Parathyroid adenoma (tissue), 2 donors: ENCODE measurements at regions not wholly inside any gene's neighbourhood (a gene's known extent, or its start where the extent isn't known, plus 50 kb on each side); places are given as distances from the start of the nearest gene placed in this dataset.

Experiments used
- H2AFZ ChIP-seq: fragments of 300-600 bp; sonication (generic); one replicate; pipeline ENCODE4 v1.7.0; 2017; ENCODE audit warnings: antibody characterized with exemption, mild to moderate bottlenecking
- H3K27ac ChIP-seq: fragments of 300-600 bp; sonication (generic); one replicate; pipeline ENCODE4 v1.7.0; 2017
- H3K27me3 ChIP-seq: fragments of 300-600 bp; sonication (generic); one replicate; pipeline ENCODE4 v1.7.0; 2017; ENCODE audit warnings: low read length; ENCODE audit not compliant: control insufficient read depth, insufficient read depth
- H3K36me3 ChIP-seq: fragments of 300-600 bp; sonication (generic); one replicate; pipeline ENCODE4 v1.7.0; 2017; ENCODE audit warnings: low read length; ENCODE audit not compliant: control insufficient read depth, insufficient read depth
- H3K4me1 ChIP-seq: fragments of 300-600 bp; sonication (generic); one replicate; pipeline ENCODE4 v1.7.0; 2017; ENCODE audit warnings: control low read depth
- H3K4me2 ChIP-seq: fragments of 300-600 bp; sonication (generic); one replicate; pipeline ENCODE4 v1.7.0; 2017; ENCODE audit warnings: low read length
- H3K4me3 ChIP-seq: fragments of 300-600 bp; sonication (generic); one replicate; pipeline ENCODE4 v1.7.0; 2017; ENCODE audit warnings: low read depth, low read length
- H3K79me2 ChIP-seq: fragments of 300-600 bp; sonication (generic); one replicate; pipeline ENCODE4 v1.7.0; 2017; ENCODE audit warnings: control low read depth
- H3K9ac ChIP-seq: fragments of 300-600 bp; sonication (generic); one replicate; pipeline ENCODE4 v1.7.0; 2017; ENCODE audit warnings: mild to moderate bottlenecking
- H3K9me3 ChIP-seq: fragments of 300-600 bp; sonication (generic); one replicate; pipeline ENCODE4 v1.7.0; 2017; ENCODE audit warnings: low read length; ENCODE audit not compliant: control insufficient read depth
- TF ChIP-seq, protein P1 (sequence below): fragments of 300-600 bp; sonication (generic); IDR thresholded peaks from one replicate; pipeline ENCODE4 v1.7.0; 2017; ENCODE audit warnings: antibody characterized with exemption, mild to moderate bottlenecking
- donor health status: primary hyperparathyroidism.

DNA sequence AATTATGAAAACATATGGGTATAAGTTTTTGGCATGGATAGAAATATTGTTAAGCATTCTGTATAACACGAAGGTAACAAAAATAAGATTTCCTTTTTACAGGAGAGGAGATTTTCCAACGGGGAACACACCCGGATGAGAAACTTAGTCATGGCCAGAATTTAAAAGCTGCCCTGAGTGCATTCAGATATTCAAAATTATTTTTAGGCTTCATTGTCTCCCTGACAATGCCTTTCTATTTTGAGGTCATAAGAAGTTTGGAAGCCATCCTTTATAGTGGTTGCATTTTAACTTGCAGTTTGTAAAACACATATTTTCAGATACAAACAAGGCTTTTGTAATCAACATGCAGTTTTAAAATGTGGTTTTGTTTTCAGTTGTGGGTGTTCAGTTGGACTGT lies 357.5 kb upstream of the FAM47C start:
- TF ChIP-seq, protein P1, sequence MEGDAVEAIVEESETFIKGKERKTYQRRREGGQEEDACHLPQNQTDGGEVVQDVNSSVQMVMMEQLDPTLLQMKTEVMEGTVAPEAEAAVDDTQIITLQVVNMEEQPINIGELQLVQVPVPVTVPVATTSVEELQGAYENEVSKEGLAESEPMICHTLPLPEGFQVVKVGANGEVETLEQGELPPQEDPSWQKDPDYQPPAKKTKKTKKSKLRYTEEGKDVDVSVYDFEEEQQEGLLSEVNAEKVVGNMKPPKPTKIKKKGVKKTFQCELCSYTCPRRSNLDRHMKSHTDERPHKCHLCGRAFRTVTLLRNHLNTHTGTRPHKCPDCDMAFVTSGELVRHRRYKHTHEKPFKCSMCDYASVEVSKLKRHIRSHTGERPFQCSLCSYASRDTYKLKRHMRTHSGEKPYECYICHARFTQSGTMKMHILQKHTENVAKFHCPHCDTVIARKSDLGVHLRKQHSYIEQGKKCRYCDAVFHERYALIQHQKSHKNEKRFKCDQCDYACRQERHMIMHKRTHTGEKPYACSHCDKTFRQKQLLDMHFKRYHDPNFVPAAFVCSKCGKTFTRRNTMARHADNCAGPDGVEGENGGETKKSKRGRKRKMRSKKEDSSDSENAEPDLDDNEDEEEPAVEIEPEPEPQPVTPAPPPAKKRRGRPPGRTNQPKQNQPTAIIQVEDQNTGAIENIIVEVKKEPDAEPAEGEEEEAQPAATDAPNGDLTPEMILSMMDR, result no peak
- H3K27ac ChIP-seq, result no peak overlapping the region
- no peak overlapping the region for H2AFZ ChIP-seq

DNA sequence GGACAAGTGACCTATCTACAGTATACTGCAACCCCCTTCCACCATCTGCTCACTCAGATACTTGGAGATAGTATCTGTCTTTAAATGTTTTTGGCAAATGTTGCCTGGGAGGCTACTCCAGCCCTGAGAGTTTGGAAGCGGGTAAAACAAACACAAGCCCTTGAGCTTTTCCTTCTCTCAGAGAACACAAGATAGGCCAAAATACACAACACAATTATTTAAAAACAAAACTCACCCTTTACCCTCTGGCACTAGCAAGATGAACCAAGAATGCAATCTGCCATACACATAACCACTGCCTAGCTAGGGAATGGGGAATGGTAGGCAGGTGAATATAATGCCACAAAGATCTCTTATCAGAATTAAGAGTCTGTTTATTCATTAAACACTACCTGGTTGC lies 324.7 kb upstream of the FAM47C start:
- no peaks in the 10 kb centered on the region for H3K4me1 ChIP-seq
- no peaks in the 10 kb centered on the region for H3K79me2 ChIP-seq
- no peak overlapping the region for H3K4me2 ChIP-seq
- H2AFZ ChIP-seq, result no peak overlapping the region
- TF ChIP-seq, protein P1, result no peak
- no peak overlapping the region for H3K4me3 ChIP-seq
- H3K9ac ChIP-seq, result no peak overlapping the region
- H3K27me3 ChIP-seq, result no peaks in the 10 kb centered on the region
- no peak overlapping the region for H3K27ac ChIP-seq
- H3K36me3 ChIP-seq, result no peaks in the 10 kb centered on the region
- H3K9me3 ChIP-seq, result no peaks in the 10 kb centered on the region

More for the DNA sequence above, 357.5 kb upstream of the FAM47C start:
- Histone ChIP-seq H3K79me2 (no peaks in the 10 kb centered on the region), H3K9me3 (no peaks in the 10 kb centered on the region), H3K4me3 (no peak overlapping the region), H3K36me3 (no peaks in the 10 kb centered on the region), H3K4me2 (no peak overlapping the region), H3K27me3 (no peaks in the 10 kb centered on the region), H3K9ac (no peak overlapping the region), H3K4me1 (no peaks in the 10 kb centered on the region)

DNA sequence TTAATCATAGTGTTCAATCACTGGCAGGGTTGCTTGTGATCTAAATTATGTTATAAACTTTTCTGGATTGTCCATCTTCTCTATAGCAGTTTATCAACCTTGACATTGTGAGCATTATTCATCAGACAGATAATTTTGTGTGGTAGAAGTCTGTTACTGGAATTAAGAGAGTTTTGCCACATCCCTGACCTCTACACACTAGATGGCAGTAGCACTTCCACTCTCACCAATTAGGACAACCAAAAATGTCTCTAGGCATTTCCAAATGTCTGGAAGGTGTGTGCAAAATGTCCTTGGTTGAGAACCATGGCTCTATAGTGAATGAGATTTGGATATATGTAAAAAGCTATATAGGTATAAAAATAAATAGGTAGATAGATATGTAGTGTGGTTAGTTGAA lies 324.1 kb upstream of the FAM47C start:
- no peaks in the 10 kb centered on the region for H3K9me3 ChIP-seq
- no peaks in the 10 kb centered on the region for H3K79me2 ChIP-seq
- H3K27me3 ChIP-seq, result no peaks in the 10 kb centered on the region
- H3K4me3 ChIP-seq, result no peak overlapping the region
- H3K4me1 ChIP-seq, result no peaks in the 10 kb centered on the region
- H3K27ac ChIP-seq, result no peak overlapping the region
- TF ChIP-seq, protein P1, result no peak
- no peak overlapping the region for H2AFZ ChIP-seq
- no peaks in the 10 kb centered on the region for H3K36me3 ChIP-seq
- H3K9ac ChIP-seq, result no peak overlapping the region
- no peak overlapping the region for H3K4me2 ChIP-seq

DNA sequence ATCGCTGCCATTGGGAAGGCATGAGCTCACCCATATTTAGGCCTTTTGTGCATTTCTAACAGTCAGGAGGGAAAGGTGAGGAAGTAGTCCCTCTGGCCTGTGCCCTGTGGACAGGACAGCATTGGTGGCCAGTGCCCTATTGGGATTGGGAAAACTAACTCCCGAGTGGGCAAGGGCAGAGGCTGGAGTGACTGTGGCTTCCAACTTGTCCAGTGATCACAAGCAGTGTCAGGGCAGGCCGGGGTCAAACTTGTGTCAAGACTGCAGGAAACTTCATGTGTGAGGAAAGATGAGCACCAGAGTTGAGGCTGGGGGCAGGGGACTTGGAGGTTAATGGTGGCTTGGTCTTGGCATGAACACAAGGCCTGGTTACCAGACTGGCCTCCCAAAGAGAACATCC lies 286.2 kb upstream of the FAM47C start:
- H3K9me3 ChIP-seq, result no peaks in the 10 kb centered on the region
- no peak overlapping the region for H3K4me3 ChIP-seq
- H3K27me3 ChIP-seq, result no peaks in the 10 kb centered on the region
- H3K9ac ChIP-seq, result no peak overlapping the region
- no peaks in the 10 kb centered on the region for H3K4me1 ChIP-seq
- no peak overlapping the region for H3K27ac ChIP-seq
- TF ChIP-seq, protein P1, result no peak
- no peak overlapping the region for H2AFZ ChIP-seq
- no peaks in the 10 kb centered on the region for H3K36me3 ChIP-seq
- no peak overlapping the region for H3K4me2 ChIP-seq
- H3K79me2 ChIP-seq, result no peaks in the 10 kb centered on the region

DNA sequence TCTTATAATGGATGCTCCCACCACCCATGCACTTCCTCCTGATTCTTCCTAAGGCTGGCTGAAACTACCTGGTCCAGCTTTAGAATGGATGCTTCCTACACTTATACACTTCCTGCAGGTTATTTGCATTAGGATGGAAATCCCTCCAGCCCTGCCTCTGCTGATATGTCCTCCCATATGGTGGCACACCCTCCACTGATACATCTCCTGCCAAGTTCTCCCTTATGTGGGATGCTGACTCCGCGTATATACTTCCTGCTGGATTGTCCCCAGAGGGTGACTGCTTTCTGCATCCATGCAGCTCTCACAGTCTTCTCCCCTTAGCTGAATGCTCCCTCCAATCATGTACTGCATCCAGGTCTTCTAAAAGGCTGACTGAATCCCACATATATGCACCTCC lies 254.6 kb upstream of the FAM47C start:
- H3K4me2 ChIP-seq, result no peak overlapping the region
- H3K9me3 ChIP-seq, result no peaks in the 10 kb centered on the region
- no peak overlapping the region for H3K9ac ChIP-seq
- H2AFZ ChIP-seq, result no peak overlapping the region
- H3K79me2 ChIP-seq, result no peaks in the 10 kb centered on the region
- TF ChIP-seq, protein P1, result no peak
- no peak overlapping the region for H3K27ac ChIP-seq
- H3K36me3 ChIP-seq, result no peaks in the 10 kb centered on the region
- H3K27me3 ChIP-seq, result no peaks in the 10 kb centered on the region
- H3K4me1 ChIP-seq, result no peaks in the 10 kb centered on the region
- no peak overlapping the region for H3K4me3 ChIP-seq
